ENCODE measurements at regions not wholly inside any gene's neighbourhood (a gene's known extent, or its start where the extent isn't known, plus 50 kb on each side); places are given as distances from the start of the nearest gene placed in this dataset.

- TF ChIP-seq, protein P1, sequence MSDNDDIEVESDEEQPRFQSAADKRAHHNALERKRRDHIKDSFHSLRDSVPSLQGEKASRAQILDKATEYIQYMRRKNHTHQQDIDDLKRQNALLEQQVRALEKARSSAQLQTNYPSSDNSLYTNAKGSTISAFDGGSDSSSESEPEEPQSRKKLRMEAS (IDR thresholded peaks at IDR 0.05), result no peak
- TF ChIP-seq, protein P2, sequence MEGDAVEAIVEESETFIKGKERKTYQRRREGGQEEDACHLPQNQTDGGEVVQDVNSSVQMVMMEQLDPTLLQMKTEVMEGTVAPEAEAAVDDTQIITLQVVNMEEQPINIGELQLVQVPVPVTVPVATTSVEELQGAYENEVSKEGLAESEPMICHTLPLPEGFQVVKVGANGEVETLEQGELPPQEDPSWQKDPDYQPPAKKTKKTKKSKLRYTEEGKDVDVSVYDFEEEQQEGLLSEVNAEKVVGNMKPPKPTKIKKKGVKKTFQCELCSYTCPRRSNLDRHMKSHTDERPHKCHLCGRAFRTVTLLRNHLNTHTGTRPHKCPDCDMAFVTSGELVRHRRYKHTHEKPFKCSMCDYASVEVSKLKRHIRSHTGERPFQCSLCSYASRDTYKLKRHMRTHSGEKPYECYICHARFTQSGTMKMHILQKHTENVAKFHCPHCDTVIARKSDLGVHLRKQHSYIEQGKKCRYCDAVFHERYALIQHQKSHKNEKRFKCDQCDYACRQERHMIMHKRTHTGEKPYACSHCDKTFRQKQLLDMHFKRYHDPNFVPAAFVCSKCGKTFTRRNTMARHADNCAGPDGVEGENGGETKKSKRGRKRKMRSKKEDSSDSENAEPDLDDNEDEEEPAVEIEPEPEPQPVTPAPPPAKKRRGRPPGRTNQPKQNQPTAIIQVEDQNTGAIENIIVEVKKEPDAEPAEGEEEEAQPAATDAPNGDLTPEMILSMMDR (IDR thresholded peaks at IDR 0.05; ENCODE audit: low read depth, low read length, missing input control), result no peak
- TF ChIP-seq REST (IDR thresholded peaks at IDR 0.05), result no peak
These were observed 260.3 kb upstream of the TNC start for GRCh38 chr9:115378241-115378640.

All from liver (tissue), 2 donors.